ENCODE measurements at regions not wholly inside any gene's neighbourhood (a gene's known extent, or its start where the extent isn't known, plus 50 kb on each side); places are given as distances from the start of the nearest gene placed in this dataset.
"Not testable (repeated sequence)": the region's sequence is repeated elsewhere in the genome, so short reads cannot be mapped to it uniquely, and the experiment has no call there.

- Histone ChIP-seq H3K36me3 (ENCODE audit: low read depth) (no peaks in the 10 kb centered on the region), H3K4me1 (ENCODE audit: insufficient read depth, poor library complexity, severe bottlenecking) (no peaks in the 10 kb centered on the region), H3K4me3 (ENCODE audit: severe bottlenecking) (no peak overlapping the region), H3K9me3 (ENCODE audit: severe bottlenecking) (no peaks in the 10 kb centered on the region), H3K27ac (ENCODE audit: poor library complexity, severe bottlenecking) (no peak overlapping the region), H3K27me3 (ENCODE audit: insufficient read depth, poor library complexity, severe bottlenecking) (no peaks in the 10 kb centered on the region)
- TF ChIP-seq CTCF (IDR thresholded peaks at IDR 0.05; ENCODE audit: poor library complexity, severe bottlenecking), result no peak
- ATAC-seq (ENCODE audit: low read depth), result no peak
- DNase-seq (ENCODE audit: low spot score), result no peak
Measured at GRCh38 chr7:85275204-85275603, 88.3 kb upstream of the SEMA3D start.

GRCh38 chr7:85274454-85274853 is 87.6 kb upstream of the SEMA3D start:
- no peaks in the 10 kb centered on the region for H3K4me1 ChIP-seq (ENCODE audit: insufficient read depth, poor library complexity, severe bottlenecking)
- no peaks in the 10 kb centered on the region for H3K9me3 ChIP-seq (ENCODE audit: severe bottlenecking)
- no peak for TF ChIP-seq CTCF (IDR thresholded peaks at IDR 0.05; ENCODE audit: poor library complexity, severe bottlenecking)
- H3K27ac ChIP-seq (ENCODE audit: poor library complexity, severe bottlenecking), result no peak overlapping the region
- no peak overlapping the region for H3K4me3 ChIP-seq (ENCODE audit: severe bottlenecking)
- no peaks in the 10 kb centered on the region for H3K27me3 ChIP-seq (ENCODE audit: insufficient read depth, poor library complexity, severe bottlenecking)
- no peaks in the 10 kb centered on the region for H3K36me3 ChIP-seq (ENCODE audit: low read depth)
- ATAC-seq (ENCODE audit: low read depth) (no peak), DNase-seq (ENCODE audit: low spot score) (no peak)

GRCh38 chr7:85262891-85263290 is 76.0 kb upstream of the SEMA3D start:
- Histone ChIP-seq H3K27ac (ENCODE audit: poor library complexity, severe bottlenecking) (no peak overlapping the region), H3K9me3 (ENCODE audit: severe bottlenecking) (no peaks in the 10 kb centered on the region), H3K4me1 (ENCODE audit: insufficient read depth, poor library complexity, severe bottlenecking) (no peaks in the 10 kb centered on the region), H3K36me3 (ENCODE audit: low read depth) (no peaks in the 10 kb centered on the region), H3K4me3 (ENCODE audit: severe bottlenecking) (no peak overlapping the region), H3K27me3 (ENCODE audit: insufficient read depth, poor library complexity, severe bottlenecking) (peaks cover 3% of the 10 kb centered on the region)
- TF ChIP-seq CTCF (IDR thresholded peaks at IDR 0.05; ENCODE audit: poor library complexity, severe bottlenecking), result no peak
- no peak for DNase-seq (ENCODE audit: low spot score)
- no peak for ATAC-seq (ENCODE audit: low read depth)

GRCh38 chr7:85261336-85261735 is 74.5 kb upstream of the SEMA3D start:
- Histone ChIP-seq H3K27ac (ENCODE audit: poor library complexity, severe bottlenecking) (no peak overlapping the region), H3K4me1 (ENCODE audit: insufficient read depth, poor library complexity, severe bottlenecking) (no peaks in the 10 kb centered on the region), H3K4me3 (ENCODE audit: severe bottlenecking) (no peak overlapping the region), H3K36me3 (ENCODE audit: low read depth) (no peaks in the 10 kb centered on the region), H3K27me3 (ENCODE audit: insufficient read depth, poor library complexity, severe bottlenecking) (peaks cover 3% of the 10 kb centered on the region), H3K9me3 (ENCODE audit: severe bottlenecking) (no peaks in the 10 kb centered on the region)
- no peak for DNase-seq (ENCODE audit: low spot score)
- no peak for TF ChIP-seq CTCF (IDR thresholded peaks at IDR 0.05; ENCODE audit: poor library complexity, severe bottlenecking)
- ATAC-seq (ENCODE audit: low read depth), result no peak

GRCh38 chr7:85249787-85250186 is 62.9 kb upstream of the SEMA3D start:
- not testable (repeated sequence) for H3K36me3 ChIP-seq (ENCODE audit: low read depth); H3K4me1 ChIP-seq (ENCODE audit: insufficient read depth, poor library complexity, severe bottlenecking); H3K27me3 ChIP-seq (ENCODE audit: insufficient read depth, poor library complexity, severe bottlenecking); H3K9me3 ChIP-seq (ENCODE audit: severe bottlenecking); H3K4me3 ChIP-seq (ENCODE audit: severe bottlenecking); ATAC-seq (ENCODE audit: low read depth); DNase-seq (ENCODE audit: low spot score); H3K27ac ChIP-seq (ENCODE audit: poor library complexity, severe bottlenecking)

Data from RWPE2 (cell line).